SH-SY5Y (cell line): ENCODE measurements at regions not wholly inside any gene's neighbourhood (a gene's known extent, or its start where the extent isn't known, plus 50 kb on each side); places are given as distances from the start of the nearest gene placed in this dataset.

ENCODE experiments used
- GATA2 ChIP-seq: IDR thresholded peaks from 2 replicates; pipeline ENCODE4 v1.6.1; 2011; ENCODE audit warnings: mild to moderate bottlenecking, low read depth, low read length
- GATA3 ChIP-seq: IDR thresholded peaks from 2 replicates; pipeline ENCODE4 v1.6.1; 2011; ENCODE audit warnings: low read depth, mild to moderate bottlenecking, low read length, moderate library complexity

- TF ChIP-seq GATA2: no peak
- no peak for TF ChIP-seq GATA3
Observed at GRCh38 chr20:7458459-7458858, 481.8 kb downstream of the HAO1 start.
